ENCODE measurements at regions not wholly inside any gene's neighbourhood (a gene's known extent, or its start where the extent isn't known, plus 50 kb on each side); places are given as distances from the start of the nearest gene placed in this dataset.
A peak's percentile ranks its signal among the peaks of the same experiment; 100 is the strongest.
"Not testable (repeated sequence)": the region's sequence is repeated elsewhere in the genome, so short reads cannot be mapped to it uniquely, and the experiment has no call there.

DNA sequence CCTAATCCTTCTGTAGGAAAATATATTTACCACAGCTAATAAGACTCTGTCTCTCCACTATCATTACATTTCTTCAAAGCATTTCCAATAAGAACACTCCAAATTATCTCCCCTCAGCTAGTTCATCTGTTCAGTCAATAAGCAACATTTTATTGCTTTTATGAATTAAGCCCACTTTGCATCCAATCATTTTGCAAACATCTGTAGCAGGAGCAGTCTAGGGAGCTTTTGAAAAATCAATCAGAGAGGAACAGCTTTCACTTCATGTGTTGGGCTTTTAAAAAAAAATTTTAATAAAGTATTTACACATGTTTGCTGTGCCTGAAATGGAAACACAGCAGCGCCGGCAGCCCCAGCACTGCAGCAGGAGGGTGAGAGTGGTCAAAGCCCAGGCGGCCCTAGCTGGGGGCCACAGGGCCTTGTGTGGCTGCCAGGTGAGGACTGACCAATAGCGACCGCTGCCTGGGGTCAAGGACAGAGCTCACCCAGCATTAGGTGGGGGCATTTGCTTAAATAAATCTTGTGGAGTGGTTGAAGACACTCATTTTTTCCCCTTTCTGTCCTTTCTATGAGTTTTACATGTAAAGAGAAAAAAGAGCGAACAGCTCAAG is 250.7 kb downstream of the RNF144A start:
- DNase-seq (ENCODE audit: low spot score) = no peak
- Mint-ChIP-seq H3K4me3 (no peak overlapping the region), H3K27me3 (ENCODE audit: insufficient read depth) (peaks cover 2% of the 10 kb centered on the region), H3K27ac (no peak overlapping the region), H3K9me3 (no peaks in the 10 kb centered on the region), H3K4me1 (ENCODE audit: low read depth) (no peaks in the 10 kb centered on the region), H3K36me3 (ENCODE audit: low read depth) (no peaks in the 10 kb centered on the region)
- intact Hi-C loops (cut with micrococcal nuclease) = no loop called here

DNA sequence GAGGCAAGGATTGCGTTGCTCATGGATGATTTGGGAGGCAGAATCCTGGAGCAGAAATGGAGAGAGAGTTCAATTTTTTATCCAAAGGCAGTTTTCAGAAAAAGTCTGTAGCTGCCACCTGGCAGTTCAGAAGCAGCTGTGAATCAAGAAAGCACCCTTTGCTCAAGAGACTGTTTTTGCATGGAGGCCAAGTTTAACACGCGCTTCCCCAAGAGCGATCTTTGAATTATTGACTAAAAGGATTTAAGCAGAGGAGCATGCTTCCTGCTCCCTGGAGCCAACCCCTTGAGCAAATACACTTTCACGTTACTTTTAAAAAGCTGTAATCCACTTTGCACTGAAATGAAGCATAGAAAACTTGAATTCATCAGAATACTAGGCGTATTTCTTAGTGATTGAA is 252.4 kb downstream of the RNF144A start:
- intact Hi-C loops (cut with micrococcal nuclease) = no loop called here
- DNase-seq (ENCODE audit: low spot score) = no peak
- no peak overlapping the region for H3K4me3 Mint-ChIP-seq
- peaks cover 2% of the 10 kb centered on the region for H3K27me3 Mint-ChIP-seq (ENCODE audit: insufficient read depth)
- no peaks in the 10 kb centered on the region for H3K36me3 Mint-ChIP-seq (ENCODE audit: low read depth)
- no peaks in the 10 kb centered on the region for H3K4me1 Mint-ChIP-seq (ENCODE audit: low read depth)
- no peak overlapping the region for H3K27ac Mint-ChIP-seq
- H3K9me3 Mint-ChIP-seq = no peaks in the 10 kb centered on the region

DNA sequence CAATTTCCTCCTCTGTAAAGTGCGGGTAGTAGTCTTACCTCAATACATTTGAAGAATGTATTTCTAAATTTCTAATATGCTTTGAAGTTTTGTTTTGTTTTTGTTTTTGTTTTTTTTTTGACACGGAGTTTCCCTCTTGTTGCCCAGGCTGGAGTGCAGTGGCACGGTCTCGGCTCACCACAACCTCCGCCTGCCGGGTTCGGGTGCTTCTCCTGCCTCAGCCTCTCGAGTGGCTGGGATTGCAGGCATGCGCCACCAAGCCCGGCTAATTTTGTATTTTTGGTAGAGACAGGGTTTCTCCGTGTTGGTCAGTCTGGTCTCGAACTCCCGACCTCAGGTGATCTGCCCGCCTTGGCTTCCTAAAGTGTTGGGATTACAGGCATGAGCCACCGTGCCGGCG is 261.8 kb downstream of the RNF144A start:
- DNase-seq (ENCODE audit: low spot score); H3K27ac Mint-ChIP-seq; intact Hi-C loops (cut with micrococcal nuclease); H3K27me3 Mint-ChIP-seq (ENCODE audit: insufficient read depth); H3K36me3 Mint-ChIP-seq (ENCODE audit: low read depth); H3K4me1 Mint-ChIP-seq (ENCODE audit: low read depth); H3K4me3 Mint-ChIP-seq; H3K9me3 Mint-ChIP-seq: not testable (repeated sequence)

DNA sequence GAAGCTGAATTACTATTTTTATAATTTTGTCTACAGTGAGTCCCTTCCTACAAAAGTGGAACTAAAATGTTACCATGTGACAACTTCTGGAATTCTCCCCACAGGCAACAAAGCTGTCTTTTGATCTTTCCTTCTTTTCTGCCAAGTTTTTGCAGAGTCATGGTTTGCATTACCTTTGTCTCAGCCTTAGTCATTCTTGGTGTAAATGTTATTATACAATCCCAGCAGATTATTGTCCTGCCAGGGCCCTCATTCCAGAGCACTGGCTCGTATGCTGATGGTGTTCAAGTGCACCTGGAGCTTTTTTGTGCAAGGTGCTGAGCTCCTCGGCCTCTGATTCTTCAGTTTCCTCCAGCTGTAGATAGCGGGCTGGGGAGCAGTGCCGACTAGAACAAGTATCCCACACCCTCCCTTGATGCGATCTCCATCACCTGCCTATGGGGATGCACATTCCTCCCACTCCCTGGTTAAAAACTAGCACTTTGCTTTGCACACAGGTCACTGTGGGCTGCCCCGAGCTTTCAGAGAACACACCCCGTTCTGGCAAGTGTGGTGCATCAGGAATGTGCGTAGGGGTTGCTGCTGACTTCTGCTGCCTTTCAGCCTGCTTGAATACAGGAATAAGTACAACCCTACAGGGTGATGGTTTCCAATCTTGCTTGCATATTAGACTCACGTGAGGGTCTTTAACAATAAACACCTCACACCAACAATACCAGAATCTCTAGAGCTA is 263.6 kb downstream of the RNF144A start:
- no peaks in the 10 kb centered on the region for H3K36me3 Mint-ChIP-seq (ENCODE audit: low read depth)
- no peak overlapping the region for H3K4me3 Mint-ChIP-seq
- H3K9me3 Mint-ChIP-seq = no peaks in the 10 kb centered on the region
- DNase-seq (ENCODE audit: low spot score) = no peak
- no peak overlapping the region for H3K27ac Mint-ChIP-seq
- intact Hi-C loops (cut with micrococcal nuclease) = no loop called here
- H3K4me1 Mint-ChIP-seq (ENCODE audit: low read depth) = no peaks in the 10 kb centered on the region
- H3K27me3 Mint-ChIP-seq (ENCODE audit: insufficient read depth) = peaks cover 2% of the 10 kb centered on the region

DNA sequence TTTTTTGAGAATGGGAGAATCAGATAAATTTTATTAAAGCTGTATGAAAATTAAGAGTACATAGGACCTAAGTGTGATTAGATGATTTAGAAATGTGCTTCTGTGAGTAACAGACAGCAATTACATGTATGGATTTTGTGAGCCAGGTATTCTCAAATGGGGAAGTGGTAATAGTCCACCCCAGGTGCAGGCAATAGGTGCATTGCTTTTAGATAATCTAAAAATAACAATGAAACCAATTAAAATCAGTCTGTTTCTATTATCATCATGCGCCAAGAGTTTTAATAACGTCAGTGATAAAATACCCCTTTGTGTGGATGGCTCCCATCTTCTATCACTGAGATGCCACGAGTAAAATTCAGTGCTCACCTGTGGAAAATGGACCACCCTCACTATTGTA is 265.3 kb downstream of the RNF144A start:
- H3K27me3 Mint-ChIP-seq (ENCODE audit: insufficient read depth) = peaks cover 3% of the 10 kb centered on the region
- no peaks in the 10 kb centered on the region for H3K9me3 Mint-ChIP-seq
- H3K36me3 Mint-ChIP-seq (ENCODE audit: low read depth) = no peaks in the 10 kb centered on the region
- intact Hi-C loops (cut with micrococcal nuclease) = no loop called here
- H3K27ac Mint-ChIP-seq = no peak overlapping the region
- no peak for DNase-seq (ENCODE audit: low spot score)
- H3K4me1 Mint-ChIP-seq (ENCODE audit: low read depth) = no peaks in the 10 kb centered on the region
- no peak overlapping the region for H3K4me3 Mint-ChIP-seq

DNA sequence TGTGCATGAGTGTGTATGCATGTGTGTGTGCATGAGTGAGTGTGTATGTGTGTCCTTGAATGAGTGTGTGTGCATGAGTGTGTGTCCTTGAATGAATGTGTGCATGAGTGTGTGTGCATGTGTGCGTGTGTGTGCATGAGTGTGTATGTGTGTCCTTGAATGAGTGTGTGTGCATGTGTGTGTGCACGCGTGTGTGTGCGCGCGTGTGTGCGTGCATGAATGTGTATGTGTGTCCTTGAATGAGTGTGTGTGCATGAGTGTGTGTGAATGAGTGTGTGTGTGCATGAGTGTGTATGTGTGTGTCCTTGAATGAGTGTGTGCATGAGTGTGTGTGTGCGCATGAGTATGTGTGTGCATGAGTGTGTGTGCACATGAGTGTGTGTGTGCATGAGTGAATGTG is 271.9 kb downstream of the RNF144A start:
- intact Hi-C loops (cut with micrococcal nuclease) = no loop called here
- H3K4me1 Mint-ChIP-seq (ENCODE audit: low read depth) = peaks cover 8% of the 10 kb centered on the region
- H3K9me3 Mint-ChIP-seq = no peaks in the 10 kb centered on the region
- DNase-seq (ENCODE audit: low spot score) = no peak
- no peak overlapping the region for H3K27ac Mint-ChIP-seq
- H3K36me3 Mint-ChIP-seq (ENCODE audit: low read depth) = no peaks in the 10 kb centered on the region
- H3K4me3 Mint-ChIP-seq = no peak overlapping the region
- peaks cover 1% of the 10 kb centered on the region for H3K27me3 Mint-ChIP-seq (ENCODE audit: insufficient read depth)

DNA sequence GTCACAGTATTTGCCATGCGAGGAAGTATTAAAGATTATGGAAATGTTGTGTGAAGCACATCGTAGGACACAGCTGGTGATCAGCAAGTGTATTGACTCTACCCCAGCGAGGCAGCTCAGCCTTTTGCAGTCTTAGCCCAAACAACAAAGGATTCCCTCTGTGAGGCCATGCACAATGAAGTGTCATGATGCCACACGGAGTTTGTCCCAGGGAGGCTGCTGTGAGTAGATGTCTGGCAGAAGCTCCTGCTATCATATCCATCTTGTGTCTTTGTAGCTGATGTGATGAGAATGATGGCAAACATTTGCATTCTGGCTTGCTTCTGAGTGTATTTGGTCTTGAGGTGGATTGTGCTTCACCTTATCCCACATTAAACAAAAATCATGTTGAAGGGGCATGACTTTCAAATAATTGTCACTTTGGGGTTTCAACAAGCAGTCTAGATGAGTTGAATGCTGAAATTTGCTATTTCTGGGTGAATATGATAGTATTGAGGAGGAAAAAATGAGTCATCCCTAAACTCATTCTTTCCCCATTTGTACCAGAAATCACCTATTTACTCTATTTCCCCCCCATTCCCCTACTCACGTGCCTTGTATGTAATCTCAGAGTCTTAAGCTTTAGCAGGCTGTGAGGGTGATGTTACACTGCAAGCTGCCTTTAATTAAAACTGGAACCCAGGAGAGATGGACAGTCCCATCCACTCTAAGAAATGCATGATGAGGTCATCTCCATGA is 273.5 kb downstream of the RNF144A start:
- intact Hi-C loops (cut with micrococcal nuclease) = no loop called here
- H3K9me3 Mint-ChIP-seq = no peaks in the 10 kb centered on the region
- H3K27me3 Mint-ChIP-seq (ENCODE audit: insufficient read depth) = peaks cover 1% of the 10 kb centered on the region
- DNase-seq (ENCODE audit: low spot score) = no peak
- no peak overlapping the region for H3K4me3 Mint-ChIP-seq
- no peaks in the 10 kb centered on the region for H3K36me3 Mint-ChIP-seq (ENCODE audit: low read depth)
- no peak overlapping the region for H3K27ac Mint-ChIP-seq
- peaks cover 8% of the 10 kb centered on the region for H3K4me1 Mint-ChIP-seq (ENCODE audit: low read depth)

DNA sequence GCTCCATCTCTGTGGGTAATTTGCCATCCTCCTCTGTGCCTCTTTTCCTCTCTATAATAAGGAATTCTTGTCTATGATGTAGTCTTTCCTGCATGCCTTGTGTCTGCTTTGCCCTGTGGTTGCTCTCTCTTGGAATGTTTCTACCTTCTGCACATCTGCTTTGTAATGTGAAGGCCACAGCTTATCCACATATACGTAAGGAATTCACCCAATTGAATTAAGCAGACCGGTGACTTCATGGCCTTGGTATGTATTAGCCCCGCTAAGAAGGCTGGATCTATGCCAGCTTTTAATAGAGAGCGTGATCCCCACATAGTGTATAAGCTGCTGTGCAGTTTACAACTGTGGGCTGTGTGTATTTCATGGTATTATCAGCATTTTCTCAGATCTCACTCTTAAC is 274.7 kb downstream of the RNF144A start:
- Mint-ChIP-seq H3K27me3 (ENCODE audit: insufficient read depth) (no peaks in the 10 kb centered on the region), H3K36me3 (ENCODE audit: low read depth) (no peaks in the 10 kb centered on the region), H3K4me1 (ENCODE audit: low read depth) (peaks cover 8% of the 10 kb centered on the region), H3K9me3 (no peaks in the 10 kb centered on the region), H3K27ac (no peak overlapping the region), H3K4me3 (no peak overlapping the region)
- no peak for DNase-seq (ENCODE audit: low spot score)
- intact Hi-C loops (cut with micrococcal nuclease) = no loop called here

DNA sequence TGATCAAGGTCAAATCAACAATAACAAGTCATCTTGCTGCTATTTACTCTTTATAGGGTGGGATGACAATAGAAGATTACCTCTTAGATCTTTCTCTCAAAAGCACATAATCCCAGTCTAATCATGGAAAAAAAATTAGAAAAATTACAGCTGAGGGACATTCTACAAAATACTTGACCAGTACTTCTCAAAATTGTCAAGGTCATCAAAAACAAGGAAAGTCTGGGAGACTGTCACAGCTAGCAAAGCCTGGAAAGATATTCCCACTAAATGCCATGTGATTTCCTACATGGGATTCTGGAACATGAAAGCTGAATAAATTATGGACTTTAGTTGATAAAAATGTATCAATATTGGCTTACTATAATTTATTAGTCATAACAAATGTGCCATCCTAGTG is 276.2 kb downstream of the RNF144A start:
- no peaks in the 10 kb centered on the region for H3K27me3 Mint-ChIP-seq (ENCODE audit: insufficient read depth)
- H3K27ac Mint-ChIP-seq = no peak overlapping the region
- H3K4me3 Mint-ChIP-seq = no peak overlapping the region
- DNase-seq (ENCODE audit: low spot score) = no peak
- H3K4me1 Mint-ChIP-seq (ENCODE audit: low read depth) = peaks cover 8% of the 10 kb centered on the region
- intact Hi-C loops (cut with micrococcal nuclease) = no loop called here
- no peaks in the 10 kb centered on the region for H3K9me3 Mint-ChIP-seq
- no peaks in the 10 kb centered on the region for H3K36me3 Mint-ChIP-seq (ENCODE audit: low read depth)

DNA sequence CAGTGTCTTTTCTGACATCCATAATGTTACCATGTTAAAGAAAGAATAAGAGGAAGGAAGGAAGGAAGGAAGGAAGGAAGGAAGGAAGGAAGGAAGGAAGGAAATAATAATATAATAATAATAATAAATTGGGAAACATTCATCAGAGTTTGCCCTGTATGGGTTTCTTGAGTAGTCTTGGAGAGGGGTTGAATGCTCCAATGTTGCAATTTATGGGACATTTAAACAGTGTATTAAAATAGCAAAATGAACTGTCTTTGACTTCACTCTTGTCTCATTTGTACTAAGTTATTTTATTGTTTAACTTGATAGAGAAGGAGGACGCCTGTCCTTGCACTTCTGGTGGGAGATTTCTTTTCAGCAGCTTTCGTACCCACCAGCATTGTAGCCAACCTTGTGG is 277.7 kb downstream of the RNF144A start:
- Mint-ChIP-seq H3K27ac (no peak overlapping the region), H3K9me3 (no peaks in the 10 kb centered on the region)

DNA sequence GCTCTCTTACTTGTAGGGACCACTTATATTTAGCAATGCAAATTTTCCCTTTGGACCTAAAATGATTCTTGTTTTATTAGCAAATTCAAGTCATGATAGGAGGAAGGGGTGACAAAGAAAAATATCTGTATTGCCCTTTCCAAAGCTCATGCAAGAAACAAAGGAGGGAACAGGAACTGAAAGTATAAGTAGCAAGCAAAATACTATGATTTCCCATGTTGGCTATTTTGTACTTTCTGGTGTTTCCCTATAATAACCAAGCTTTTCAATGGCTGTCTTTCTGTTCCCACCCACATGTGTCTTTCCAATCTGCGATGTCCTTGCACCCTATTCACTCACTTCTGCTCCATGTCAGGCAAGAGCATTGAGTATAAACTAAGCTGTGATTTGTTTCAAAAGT is 279.7 kb downstream of the RNF144A start:
- Mint-ChIP-seq H3K4me1 (ENCODE audit: low read depth) (no peaks in the 10 kb centered on the region), H3K36me3 (ENCODE audit: low read depth) (no peaks in the 10 kb centered on the region), H3K9me3 (no peaks in the 10 kb centered on the region), H3K27me3 (ENCODE audit: insufficient read depth) (peaks cover 4% of the 10 kb centered on the region), H3K27ac (no peak overlapping the region), H3K4me3 (no peak overlapping the region)
- intact Hi-C loops (cut with micrococcal nuclease) = no loop called here
- no peak for DNase-seq (ENCODE audit: low spot score)

More for the DNA sequence above, 277.7 kb downstream of the RNF144A start:
- no peaks in the 10 kb centered on the region for H3K36me3 Mint-ChIP-seq (ENCODE audit: low read depth)
- peaks cover 2% of the 10 kb centered on the region for H3K27me3 Mint-ChIP-seq (ENCODE audit: insufficient read depth)
- no peak for DNase-seq (ENCODE audit: low spot score)
- H3K4me3 Mint-ChIP-seq = no peak overlapping the region
- intact Hi-C loops (cut with micrococcal nuclease) = no loop called here
- H3K4me1 Mint-ChIP-seq (ENCODE audit: low read depth) = peaks cover 8% of the 10 kb centered on the region

DNA sequence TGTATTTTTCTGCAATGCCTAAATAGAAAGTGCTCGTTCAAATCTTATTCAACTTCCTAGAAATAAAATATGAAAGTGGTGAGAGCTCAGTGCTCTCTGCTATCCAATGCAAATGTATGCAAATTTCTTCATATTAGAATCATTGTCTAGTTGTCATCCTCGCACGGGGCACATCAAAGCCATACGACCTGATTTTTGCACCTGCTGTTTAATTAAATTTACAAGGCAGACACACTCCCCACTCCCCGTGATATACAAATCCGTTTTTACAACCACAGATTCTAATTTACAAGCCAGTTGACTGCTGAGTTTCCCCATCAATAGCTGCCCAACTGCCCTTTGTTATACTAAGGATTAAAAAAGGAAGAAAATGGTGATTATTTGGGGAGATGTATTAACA is 284.6 kb downstream of the RNF144A start:
- intact Hi-C loops (cut with micrococcal nuclease) = loop anchor here (2.0 to 10.0 kb wide), 5 partner anchors 225 to 1941 kb away; no protein-coding TSS in a partner anchor
- Mint-ChIP-seq H3K4me1 (ENCODE audit: low read depth) (peaks cover 4% of the 10 kb centered on the region), H3K36me3 (ENCODE audit: low read depth) (no peaks in the 10 kb centered on the region), H3K4me3 (no peak overlapping the region), H3K27ac (no peak overlapping the region), H3K9me3 (no peaks in the 10 kb centered on the region), H3K27me3 (ENCODE audit: insufficient read depth) (peaks cover 4% of the 10 kb centered on the region)
- DNase-seq (ENCODE audit: low spot score) = no peak

DNA sequence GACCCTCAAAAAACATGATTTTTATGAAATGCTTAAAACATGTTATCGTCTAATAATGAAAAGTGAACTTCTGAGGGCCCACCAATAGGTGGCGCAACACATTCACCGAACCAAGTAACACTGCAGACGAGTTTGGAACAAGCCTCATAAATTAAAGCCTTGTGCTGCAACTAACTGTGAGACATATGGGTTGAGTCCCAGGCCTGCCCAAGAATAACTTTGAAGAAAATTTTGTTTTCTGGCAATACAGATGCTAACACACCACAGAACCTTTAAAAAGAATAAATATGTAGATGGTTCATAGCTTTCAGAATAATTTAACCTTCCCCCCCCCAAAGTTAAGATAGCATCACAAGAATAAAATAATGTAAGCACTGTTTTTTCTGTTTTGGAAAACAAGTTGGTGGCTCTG is 285.9 kb downstream of the RNF144A start:
- no peak overlapping the region for H3K27ac Mint-ChIP-seq
- peak; percentile 27 for DNase-seq (ENCODE audit: low spot score)
- intact Hi-C loops (cut with micrococcal nuclease) = loop anchor here (1.0 to 10.0 kb wide), 9 partner anchors 106 to 1940 kb away; no protein-coding TSS in a partner anchor

More for the DNA sequence above, 285.9 kb downstream of the RNF144A start:
- Mint-ChIP-seq H3K4me1 (ENCODE audit: low read depth) (peaks cover 4% of the 10 kb centered on the region), H3K27me3 (ENCODE audit: insufficient read depth) (peaks cover 4% of the 10 kb centered on the region), H3K9me3 (no peaks in the 10 kb centered on the region), H3K4me3 (no peak overlapping the region), H3K36me3 (ENCODE audit: low read depth) (no peaks in the 10 kb centered on the region)

Measured in activated T-helper 1 cell treated with anti-CD3 and anti-CD28 coated beads, Interleukin-12 subunit alpha, Interleukin-12 subunit beta, Interleukin-2, Interleukin-4 antibody, amounts not matched to agents 30 ng/mL and 10 ng/mL and 1 ng/mL, durations not matched to agents 14 hours and 24 hours and 36 hours (primary cell).